Spinal cord (tissue), 9 donors: ENCODE measurements at regions not wholly inside any gene's neighbourhood (a gene's known extent, or its start where the extent isn't known, plus 50 kb on each side); places are given as distances from the start of the nearest gene placed in this dataset.
"Not testable (repeated sequence)": the region's sequence is repeated elsewhere in the genome, so short reads cannot be mapped to it uniquely, and the experiment has no call there.

ENCODE experiments used
- DNase-seq, 6 donors: peaks; one replicate each; pipeline versions ENCODE4 v3.0.0 to v3.0.0-alpha.2; 2013 to 2015; ENCODE audit warnings: low spot score in 6 of 6, low read depth in 4 of 6
- H3K27ac ChIP-seq: one replicate; pipeline ENCODE4 v1.5.1; 2013; ENCODE audit warnings: low read depth, low read length, control low read depth
- H3K27me3 ChIP-seq: one replicate; pipeline ENCODE4 v1.6.1; 2013; ENCODE audit warnings: low read length; ENCODE audit not compliant: control insufficient read depth, insufficient read depth
- H3K36me3 ChIP-seq: one replicate; pipeline ENCODE4 v1.6.1; 2013; ENCODE audit warnings: low read length; ENCODE audit not compliant: control insufficient read depth, insufficient read depth
- H3K4me1 ChIP-seq: one replicate; pipeline ENCODE4 v1.6.1; 2013; ENCODE audit warnings: low read length; ENCODE audit not compliant: control insufficient read depth, insufficient read depth
- H3K4me3 ChIP-seq: one replicate; pipeline ENCODE4 v1.5.1; 2013; ENCODE audit warnings: low read depth, low read length, control low read depth
- H3K9me3 ChIP-seq: one replicate; pipeline ENCODE4 v1.6.1; 2013; ENCODE audit warnings: low read length; ENCODE audit not compliant: control insufficient read depth, insufficient read depth
- WGBS: methylation state at CpG from one replicate; pipeline ENCODE4 v1.1.5; 2013; ENCODE audit warnings: missing lambda C conversion rate; ENCODE audit not compliant: insufficient coverage; 5-methylcytosine and 5-hydroxymethylcytosine counted together
- donor health status: healthy.

DNA sequence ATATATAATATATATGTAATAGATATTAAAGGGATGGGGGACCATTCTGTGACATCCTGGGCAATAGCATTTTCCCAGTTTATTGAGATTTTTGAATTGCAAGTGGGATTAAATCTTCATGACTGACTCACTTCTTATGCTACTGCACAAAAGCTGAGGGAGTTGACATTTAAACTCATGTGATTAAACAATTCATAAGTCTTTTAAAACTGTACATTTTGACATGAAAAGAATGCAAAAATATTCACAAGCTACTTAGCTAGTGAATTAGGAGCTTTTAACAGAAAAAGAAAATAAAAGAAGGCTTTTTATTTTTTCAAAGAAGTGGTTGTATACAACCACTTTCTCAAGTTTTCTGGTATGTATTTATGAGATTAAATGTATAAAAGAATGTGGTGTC is 179.4 kb upstream of the POMZP3 start:
- not testable (repeated sequence) for H3K4me3 ChIP-seq, H3K4me1 ChIP-seq, DNase-seq, H3K9me3 ChIP-seq, H3K27me3 ChIP-seq, H3K36me3 ChIP-seq
- peak overlapping the region; percentile 75 for H3K27ac ChIP-seq

DNA sequence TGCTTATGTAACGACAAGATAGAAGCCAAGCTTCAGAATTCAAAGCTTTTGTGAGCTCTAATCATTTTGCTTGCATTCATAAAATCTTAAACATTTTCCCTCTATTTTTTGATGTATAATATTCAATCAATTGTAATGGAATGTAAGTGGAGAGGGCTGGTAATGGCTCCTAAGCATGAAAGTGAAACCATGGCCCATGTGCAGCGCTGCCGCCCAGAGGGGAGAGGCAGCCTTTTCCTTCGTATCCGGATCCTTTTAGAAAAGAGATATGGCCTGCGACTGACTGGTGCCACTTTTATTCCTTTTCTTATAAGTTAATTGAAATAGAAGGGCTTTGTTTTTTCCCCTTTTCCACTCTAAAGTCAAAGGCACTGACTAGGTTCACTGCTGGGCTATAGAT is 178.9 kb upstream of the POMZP3 start:
- not testable (repeated sequence) for DNase-seq, H3K4me1 ChIP-seq, H3K36me3 ChIP-seq, H3K9me3 ChIP-seq, H3K4me3 ChIP-seq, H3K27me3 ChIP-seq
- H3K27ac ChIP-seq: peak overlapping the region; percentile 75
- WGBS: no CpG with 5 or more reads among the region's 6 CpGs

GRCh38 chr7:76805262-76805661 is 178.2 kb upstream of the POMZP3 start:
- not testable (repeated sequence) for DNase-seq
- WGBS: no CpG with 5 or more reads among the region's 1 CpG

GRCh38 chr7:76797639-76798038 is 170.6 kb upstream of the POMZP3 start:
- not testable (repeated sequence) for H3K27ac ChIP-seq, H3K36me3 ChIP-seq, H3K4me1 ChIP-seq, H3K27me3 ChIP-seq, DNase-seq, H3K9me3 ChIP-seq, H3K4me3 ChIP-seq
- WGBS: no CpG with 5 or more reads among the region's 1 CpG

More at GRCh38 chr7:76805262-76805661, 178.2 kb upstream of the POMZP3 start:
- not testable (repeated sequence) for H3K4me3 ChIP-seq, H3K9me3 ChIP-seq, H3K36me3 ChIP-seq, H3K27me3 ChIP-seq, H3K4me1 ChIP-seq
- H3K27ac ChIP-seq: peak overlapping the region; percentile 33

- not testable (repeated sequence) for H3K27ac ChIP-seq, H3K4me3 ChIP-seq, H3K4me1 ChIP-seq, DNase-seq, H3K27me3 ChIP-seq, H3K36me3 ChIP-seq, H3K9me3 ChIP-seq
Observed at GRCh38 chr7:76780693-76781092, 153.6 kb upstream of the POMZP3 start.

DNA sequence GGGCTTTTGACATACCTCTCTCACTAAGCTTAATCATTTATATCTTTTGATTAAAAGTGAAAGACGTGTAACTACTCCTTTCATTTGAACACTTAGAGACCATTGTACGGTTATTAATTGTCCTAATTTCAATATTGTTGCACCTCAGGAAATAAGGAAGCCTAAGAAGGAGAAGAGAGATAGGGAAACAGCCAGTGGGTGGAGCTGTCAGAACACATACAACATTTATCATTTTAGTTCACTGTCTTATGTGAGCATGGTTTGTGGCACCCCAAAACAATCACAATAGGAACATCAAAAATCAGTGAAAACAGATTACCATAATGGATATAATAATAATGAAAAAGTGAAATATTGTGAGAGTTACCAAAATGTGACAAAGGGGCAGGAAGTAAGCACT is 147.2 kb upstream of the POMZP3 start:
- H3K27ac ChIP-seq, H3K4me3 ChIP-seq, H3K9me3 ChIP-seq, DNase-seq, H3K27me3 ChIP-seq, H3K36me3 ChIP-seq, H3K4me1 ChIP-seq: not testable (repeated sequence)
- no CpG with 5 or more reads among the region's 2 CpGs for WGBS

- not testable (repeated sequence) for H3K36me3 ChIP-seq, DNase-seq, H3K9me3 ChIP-seq, H3K4me1 ChIP-seq, H3K4me3 ChIP-seq, H3K27ac ChIP-seq, H3K27me3 ChIP-seq
- WGBS: no CpG with 5 or more reads among the region's 1 CpG
Observed at GRCh38 chr7:76771980-76772379, 144.9 kb upstream of the POMZP3 start.

DNA sequence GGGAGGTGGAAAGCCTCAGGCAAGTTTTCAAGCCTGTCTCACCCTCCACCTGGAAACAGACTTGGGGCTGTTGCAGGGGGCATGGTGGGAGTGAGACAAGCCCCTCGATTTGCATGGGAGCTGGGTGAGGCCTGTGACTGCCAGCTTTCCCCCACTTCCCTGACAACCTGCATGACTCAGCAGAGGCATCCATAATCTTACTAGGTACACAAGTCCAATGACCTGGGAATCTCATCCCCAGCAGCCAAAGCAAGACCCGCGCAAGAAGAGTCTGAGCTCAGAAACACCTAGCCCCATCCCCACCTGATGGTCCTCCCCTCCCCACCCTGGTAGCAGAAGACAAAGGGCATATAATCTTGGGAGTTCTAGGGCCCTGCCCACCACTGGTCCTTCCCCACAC is 136.9 kb upstream of the POMZP3 start:
- WGBS: no CpG with 5 or more reads among the region's 3 CpGs
- H3K4me3 ChIP-seq, H3K36me3 ChIP-seq, H3K27ac ChIP-seq, DNase-seq, H3K9me3 ChIP-seq, H3K4me1 ChIP-seq, H3K27me3 ChIP-seq: not testable (repeated sequence)

DNA sequence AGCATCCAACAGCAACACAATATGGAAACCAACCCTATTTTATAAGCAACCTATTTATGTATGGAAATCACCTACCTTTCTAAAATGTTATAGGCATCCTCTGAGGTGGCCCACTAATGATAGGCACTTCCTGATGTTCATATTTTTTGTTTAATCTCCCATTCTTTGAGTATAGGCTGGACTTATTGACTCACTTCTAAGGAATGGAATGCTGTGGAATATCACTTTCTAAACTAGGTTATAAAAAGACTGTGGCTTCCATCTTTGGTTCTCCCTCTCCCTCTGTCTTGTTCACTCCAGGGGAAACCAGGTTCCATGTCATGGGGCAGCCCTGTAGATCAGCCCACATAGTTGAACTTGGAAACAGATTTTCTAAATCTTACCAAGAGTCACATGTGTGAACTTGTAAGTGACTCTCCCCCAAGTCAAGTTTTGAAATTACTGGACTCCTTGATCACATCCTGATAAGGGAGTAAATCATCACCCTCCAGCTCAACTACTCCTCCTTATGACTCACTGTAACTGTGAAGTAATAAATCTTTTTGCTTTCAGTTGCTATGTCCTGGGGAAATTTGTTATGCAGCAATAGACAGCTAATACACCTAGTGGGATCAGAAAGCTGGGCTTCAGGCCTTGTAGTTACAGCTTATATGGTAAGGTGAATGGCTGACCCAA is 133.6 kb upstream of the POMZP3 start:
- H3K36me3 ChIP-seq, DNase-seq, H3K27me3 ChIP-seq, H3K9me3 ChIP-seq, H3K27ac ChIP-seq, H3K4me1 ChIP-seq, H3K4me3 ChIP-seq: not testable (repeated sequence)

GRCh38 chr7:76739538-76739937 is 112.5 kb upstream of the POMZP3 start:
- 33% methylated on average over 3 of the region's 4 CpGs for WGBS
- DNase-seq: peak in 2 of 6 donors; percentile 4 to 52
- not testable (repeated sequence) for H3K4me1 ChIP-seq

More at GRCh38 chr7:76739538-76739937, 112.5 kb upstream of the POMZP3 start:
- not testable (repeated sequence) for H3K27me3 ChIP-seq, H3K9me3 ChIP-seq, H3K36me3 ChIP-seq, H3K4me3 ChIP-seq
- peak overlapping the region; percentile 52 for H3K27ac ChIP-seq
